ENCODE measurements at regions not wholly inside any gene's neighbourhood (a gene's known extent, or its start where the extent isn't known, plus 50 kb on each side); places are given as distances from the start of the nearest gene placed in this dataset.
"Not testable (repeated sequence)": the region's sequence is repeated elsewhere in the genome, so short reads cannot be mapped to it uniquely, and the experiment has no call there.

GRCh38 chr15:87722941-87723691 is 533.4 kb downstream of the NTRK3 start:
- no peak for DNase-seq

- DNase-seq, result no peak
Observed at GRCh38 chr15:87720235-87720634, 536.3 kb downstream of the NTRK3 start.

GRCh38 chr15:87716422-87716821 is 540.1 kb downstream of the NTRK3 start:
- no peak for DNase-seq

- DNase-seq, result no peak
Observed at GRCh38 chr15:87715252-87715651, 541.3 kb downstream of the NTRK3 start.

GRCh38 chr15:87713475-87713879 is 543.1 kb downstream of the NTRK3 start:
- DNase-seq, result no peak

GRCh38 chr15:87712211-87712610 is 544.3 kb downstream of the NTRK3 start:
- DNase-seq, result no peak

GRCh38 chr15:87711026-87711425 is 545.5 kb downstream of the NTRK3 start:
- no peak for DNase-seq

- no peak for DNase-seq
Observed at GRCh38 chr15:87710406-87710805, 546.1 kb downstream of the NTRK3 start.

GRCh38 chr15:87707566-87708130 is 548.9 kb downstream of the NTRK3 start:
- DNase-seq, result no peak

- DNase-seq, result no peak
Observed at GRCh38 chr15:87707071-87707470, 549.5 kb downstream of the NTRK3 start.

- no peak for DNase-seq
Observed at GRCh38 chr15:87706001-87706400, 550.5 kb downstream of the NTRK3 start.

GRCh38 chr15:87704276-87704675 is 552.3 kb downstream of the NTRK3 start:
- no peak for DNase-seq

- no peak for DNase-seq
Observed at GRCh38 chr15:87703327-87704111, 553.0 kb downstream of the NTRK3 start.

GRCh38 chr15:87702270-87702669 is 554.3 kb downstream of the NTRK3 start:
- no peak for DNase-seq

- not testable (repeated sequence) for DNase-seq
Observed at GRCh38 chr15:87698467-87698866, 558.1 kb downstream of the NTRK3 start.

- DNase-seq, result no peak
Observed at GRCh38 chr15:87689716-87690115, 566.8 kb downstream of the NTRK3 start.

GRCh38 chr15:87687523-87687870 is 569.0 kb downstream of the NTRK3 start:
- DNase-seq, result no peak

GRCh38 chr15:87686841-87687522 is 569.6 kb downstream of the NTRK3 start:
- no peak for DNase-seq

GRCh38 chr15:87686339-87686738 is 570.2 kb downstream of the NTRK3 start:
- no peak for DNase-seq

GRCh38 chr15:87682527-87682926 is 574.0 kb downstream of the NTRK3 start:
- no peak for DNase-seq

GRCh38 chr15:87681104-87681503 is 575.4 kb downstream of the NTRK3 start:
- DNase-seq, result no peak

GRCh38 chr15:87680208-87680607 is 576.3 kb downstream of the NTRK3 start:
- DNase-seq, result no peak

GRCh38 chr15:87675271-87675670 is 581.3 kb downstream of the NTRK3 start:
- DNase-seq, result no peak

Data from fibroblast of skin of back (primary cell).